Loucy (cell line): ENCODE measurements at regions not wholly inside any gene's neighbourhood (a gene's known extent, or its start where the extent isn't known, plus 50 kb on each side); places are given as distances from the start of the nearest gene placed in this dataset.

Experiments
- CTCF ChIP-seq: fragments of 200-600 bp; sonication (generic); conservative IDR thresholded peaks from 2 replicates; pipeline ENCODE4 v1.5.1; 2014; ENCODE audit warnings: mild to moderate bottlenecking, antibody characterized with exemption, low read length
- EZH2phosphoT487 ChIP-seq: fragments of 200-600 bp; IDR thresholded peaks from 2 replicates; pipeline ENCODE4 v1.6.1; 2018; ENCODE audit warnings: antibody characterized with exemption, mild to moderate bottlenecking, moderate library complexity, borderline replicate concordance

- TF ChIP-seq CTCF (no peak), EZH2phosphoT487 (no peak)
Measured at GRCh38 chr21:17368748-17369363, 144.0 kb upstream of the CXADR start.
